IMR-90 (cell line): ENCODE measurements at regions not wholly inside any gene's neighbourhood (a gene's known extent, or its start where the extent isn't known, plus 50 kb on each side); places are given as distances from the start of the nearest gene placed in this dataset.

ENCODE experiments used
- ATAC-seq: fragments of 200-7000 bp; cut with Tn5 transposase; 2 replicates; pipeline ENCODE4 v1.9.1; 2020; ENCODE audit warnings: low read depth, mild to moderate bottlenecking, moderate library complexity
- BruUV-seq: library from RNA; stranded (reverse); fragments of 400-500 nt; replicated peaks from 2 replicates; lab custom pipeline; 2021; lab: Mats Ljungman, UMichigan
- CTCF ChIA-PET: fragments of 300-600 bp; formaldehyde crosslinking; extraction: SDS; loops from one replicate; lab custom pipeline; 2021; ENCODE audit warnings: antibody characterized with exemption; lab: Yijun Ruan, JAX
- POLR2A ChIA-PET: fragments of 300-600 bp; sonication (Branson Sonifier 250); formaldehyde crosslinking; loops from one replicate; lab custom pipeline; 2022; ENCODE audit warnings: antibody characterized with exemption; ENCODE audit not compliant: unreplicated experiment; lab: Charles Lee
- DNase-seq: peaks from one replicate; pipeline ENCODE4 v3.0.0; 2013
- H2AFZ ChIP-seq: replicated peaks from 2 replicates; pipeline ENCODE3; 2013; ENCODE audit warnings: low read length, mild to moderate bottlenecking; ENCODE audit not compliant: poor library complexity
- H2AK5ac ChIP-seq: 2 replicates; pipeline ENCODE4 v1.6.1; 2013; ENCODE audit warnings: low read depth, low read length, inconsistent platforms
- H2AK9ac ChIP-seq: replicated peaks from 2 replicates; pipeline ENCODE3; 2013; ENCODE audit warnings: mild to moderate bottlenecking, low read depth, low read length, moderate library complexity; ENCODE audit not compliant: poor library complexity
- H2BK120ac ChIP-seq: 2 replicates; pipeline ENCODE4 v1.6.1; 2013; ENCODE audit warnings: low read depth, low read length, inconsistent platforms
- H2BK15ac ChIP-seq: 3 replicates; pipeline ENCODE4 v1.6.1; 2013; ENCODE audit warnings: low read depth, low read length, inconsistent platforms
- H2BK20ac ChIP-seq: 2 replicates; pipeline ENCODE4 v1.6.1; 2013; ENCODE audit warnings: low read depth, mild to moderate bottlenecking, inconsistent platforms, low read length, moderate library complexity
- H2BK5ac ChIP-seq: 2 replicates; pipeline ENCODE4 v1.6.1; 2013; ENCODE audit warnings: mild to moderate bottlenecking, low read depth, low read length, inconsistent platforms; ENCODE audit not compliant: poor library complexity, severe bottlenecking
- H3K14ac ChIP-seq: replicated peaks from 2 replicates; pipeline ENCODE4 v1.6.1; 2013; ENCODE audit warnings: low read depth, low read length, inconsistent platforms
- H3K18ac ChIP-seq: 2 replicates; pipeline ENCODE4 v1.6.1; 2013; ENCODE audit warnings: low read depth, low read length, control low read depth
- H3K23ac ChIP-seq: 2 replicates; pipeline ENCODE4 v1.6.1; 2013; ENCODE audit warnings: low read depth, low read length, inconsistent platforms
- H3K27ac ChIP-seq: 2 replicates; pipeline ENCODE4 v1.5.1; 2013; ENCODE audit warnings: mild to moderate bottlenecking, control low read depth, low read length; ENCODE audit not compliant: insufficient read depth
- H3K27me3 ChIP-seq: 2 replicates; pipeline ENCODE4 v1.6.1; 2013; ENCODE audit warnings: low read length; ENCODE audit not compliant: control insufficient read depth, insufficient read depth
- H3K36me3 ChIP-seq: 2 replicates; pipeline ENCODE4 v1.6.1; 2013; ENCODE audit warnings: low read length, mixed read lengths; ENCODE audit not compliant: control insufficient read depth, insufficient read depth
- H3K4ac ChIP-seq: 2 replicates; pipeline ENCODE4 v1.6.1; 2013; ENCODE audit warnings: low read depth, low read length, inconsistent platforms
- H3K4me1 ChIP-seq: 2 replicates; pipeline ENCODE4 v1.6.1; 2013; ENCODE audit warnings: low read length, mixed read lengths; ENCODE audit not compliant: control insufficient read depth, insufficient read depth
- H3K4me2 ChIP-seq: 2 replicates; pipeline ENCODE4 v1.6.1; 2013; ENCODE audit warnings: low read depth, mild to moderate bottlenecking, control low read depth, low read length, moderate library complexity
- H3K4me3 ChIP-seq: 2 replicates; pipeline ENCODE4 v1.5.1; 2013; ENCODE audit warnings: low read depth, mild to moderate bottlenecking, control low read depth, low read length, moderate library complexity; ENCODE audit not compliant: insufficient read depth
- H3K56ac ChIP-seq: 2 replicates; pipeline ENCODE4 v1.6.1; 2013; ENCODE audit warnings: low read length, inconsistent platforms; ENCODE audit not compliant: insufficient read depth; ENCODE audit errors: extremely low read depth
- H3K79me1 ChIP-seq, 2 experiments: 2 replicates each; pipeline ENCODE4 v1.6.1; 2013; ENCODE audit warnings: low read length in 2 of 2, inconsistent platforms in 1 of 2, low read depth in 1 of 2
- H3K9ac ChIP-seq: 2 replicates; pipeline ENCODE4 v1.6.1; 2013; ENCODE audit warnings: low read depth, low read length, control low read depth
- H3K9me1 ChIP-seq: 2 replicates; pipeline ENCODE4 v1.6.1; 2013; ENCODE audit warnings: low read length, inconsistent platforms; ENCODE audit not compliant: insufficient read depth
- H3K9me3 ChIP-seq: 2 replicates; pipeline ENCODE4 v1.6.1; 2013; ENCODE audit warnings: low read length; ENCODE audit not compliant: control insufficient read depth, insufficient read depth
- H4K20me1 ChIP-seq: 2 replicates; pipeline ENCODE4 v1.6.1; 2013; ENCODE audit warnings: low read length, inconsistent platforms; ENCODE audit not compliant: insufficient read depth
- H4K5ac ChIP-seq: 2 replicates; pipeline ENCODE4 v1.6.1; 2013; ENCODE audit warnings: mild to moderate bottlenecking, low read depth, low read length, control low read depth
- H4K8ac ChIP-seq, 2 experiments: 2 replicates each; pipeline ENCODE4 v1.6.1; 2013; ENCODE audit warnings: low read depth in 2 of 2, low read length in 2 of 2, control low read depth in 1 of 2, inconsistent platforms in 1 of 2
- H4K91ac ChIP-seq: 2 replicates; pipeline ENCODE4 v1.6.1; 2013; ENCODE audit warnings: low read depth, low read length, inconsistent platforms; ENCODE audit not compliant: insufficient read depth
- BHLHE40 ChIP-seq: fragments of 150-350 bp; IDR thresholded peaks from 2 replicates; pipeline ENCODE4 v1.6.1; 2016; ENCODE audit warnings: mild to moderate bottlenecking, low read depth, low read length
- MAFK ChIP-seq: IDR thresholded peaks from 2 replicates; pipeline ENCODE4 v1.6.1; 2012; ENCODE audit warnings: low read depth, low read length, improper control_type of control experiment
- WGBS, 2 experiments: methylation state at CpG; one replicate each; pipeline versions ENCODE4 v1.1.5 to v1.1.7; 2013; ENCODE audit warnings: missing lambda C conversion rate in 2 of 2; ENCODE audit not compliant: insufficient read length in 1 of 2; ENCODE audit errors: extremely low coverage in 2 of 2; 5-methylcytosine and 5-hydroxymethylcytosine counted together
- dilution Hi-C: fragments of 300-500 bp; cut with HindIII; formaldehyde crosslinking; loops from one replicate; pipeline ENCODE4 v1.14.3; 2018; ENCODE audit warnings: low sequenced_read_pairs; ENCODE audit not compliant: unreplicated experiment
- in situ Hi-C: fragments of 300-500 bp; cut with MboI; formaldehyde crosslinking; loops from 3 replicates; pipeline ENCODE4 v1.14.3; 2019; ENCODE audit warnings: low sequenced_read_pairs, inconsistent platforms, mixed read lengths
- intact Hi-C: fragments of 100-400 bp; cut with micrococcal nuclease; formaldehyde crosslinking; loops from 2 replicates; pipeline ENCODE4 v1.10.0; 2022

DNA sequence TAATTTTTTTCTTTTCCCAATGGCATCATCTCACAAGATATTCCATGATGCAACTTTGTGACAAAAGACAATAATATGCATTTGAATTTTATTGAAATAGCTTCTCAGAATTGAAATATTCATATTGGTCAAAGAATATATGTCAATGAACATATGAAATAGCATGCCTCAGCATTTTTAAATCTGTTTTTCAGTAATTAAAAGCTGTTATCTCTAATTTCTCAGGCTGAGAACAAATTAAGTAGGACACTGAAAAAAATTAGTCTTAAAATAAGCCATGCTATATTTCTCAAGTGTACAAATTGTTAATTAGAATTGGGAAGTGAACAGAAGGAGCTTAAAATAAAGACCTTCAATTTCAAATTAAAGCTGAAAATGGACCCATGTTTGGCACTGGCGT lies 570.1 kb downstream of the MFSD1 start:
- Histone ChIP-seq H3K4ac (no peak overlapping the region), H3K9ac (no peak overlapping the region), H3K56ac (no peak overlapping the region), H3K23ac (no peak overlapping the region), H2AK9ac (no peak overlapping the region), H3K18ac (no peak overlapping the region), H3K4me1 (no peaks in the 10 kb centered on the region), H3K9me3 (no peaks in the 10 kb centered on the region), H2BK15ac (no peak overlapping the region), H3K36me3 (no peaks in the 10 kb centered on the region), H3K9me1 (no peaks in the 10 kb centered on the region), H2BK5ac (no peak overlapping the region), H2BK20ac (no peak overlapping the region), H4K8ac (no peak overlapping the region), H2AK5ac (no peak overlapping the region), H3K27me3 (no peaks in the 10 kb centered on the region; the same call in 1 of the 2 replicates), H4K91ac (no peak overlapping the region), H3K79me1 (no peaks in the 10 kb centered on the region), H2BK120ac (no peak overlapping the region), H4K5ac (no peak overlapping the region), H3K27ac (no peak overlapping the region), H3K4me2 (no peak overlapping the region), H3K14ac (no peak overlapping the region), H3K4me3 (no peak overlapping the region), H2AFZ (no peak overlapping the region), H4K20me1 (no peaks in the 10 kb centered on the region)
- ChIA-PET POLR2A (interaction anchor here (0.6 kb wide), 1 partner anchor 536 kb away, joined by 3 read pairs; no protein-coding TSS in a partner anchor), CTCF (no interaction called here)
- no peak for DNase-seq
- WGBS, 2 experiments, result no CpG with 5 or more reads among the region's 1 CpG
- ATAC-seq, result no peak
- intact Hi-C loops (no loop called here), dilution Hi-C loops (no loop called here), in situ Hi-C loops (no loop called here)
- no TSS peak for BruUV-seq
- peak; percentile 82 for TF ChIP-seq MAFK
- no peak for TF ChIP-seq BHLHE40
